ENCODE measurements at regions not wholly inside any gene's neighbourhood (a gene's known extent, or its start where the extent isn't known, plus 50 kb on each side); places are given as distances from the start of the nearest gene placed in this dataset.

DNA sequence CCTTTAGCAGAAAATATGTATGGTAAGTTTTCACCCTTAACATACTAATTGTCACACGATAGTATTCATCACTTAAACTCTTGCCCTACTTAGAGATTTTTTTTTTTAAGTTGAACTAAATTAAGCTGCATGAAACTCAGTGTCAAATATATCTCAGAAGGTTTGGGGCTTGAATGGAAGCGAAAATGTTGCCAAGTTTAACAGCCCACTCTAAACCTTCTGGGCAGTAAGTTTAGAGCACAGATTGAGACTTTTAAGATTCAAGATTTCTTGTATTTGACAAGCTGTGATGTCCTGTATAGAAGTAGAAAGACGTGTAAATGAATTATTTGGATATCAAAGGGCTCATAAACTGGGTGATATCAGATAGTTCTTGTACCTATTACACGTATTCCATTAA, 287.3 kb upstream of the FLRT2 start:
- Histone ChIP-seq H3K4me3 (no peak overlapping the region), H3K9me3 (ENCODE audit: low read depth, low read length) (no peaks in the 10 kb centered on the region), H3K27ac (no peak overlapping the region), H3K36me3 (ENCODE audit: insufficient read depth, low read length) (no peaks in the 10 kb centered on the region), H3K9ac (ENCODE audit: insufficient read length) (no peak overlapping the region)
- no peak for DNase-seq (ENCODE audit: low read depth, low spot score)
- TF ChIP-seq EZH2 (IDR thresholded peaks at IDR 0.05) (no peak), POLR2AphosphoS5 (IDR thresholded peaks at IDR 0.05; ENCODE audit: borderline replicate concordance, low read depth, low read length) (no peak), FOXP2 (optimal IDR thresholded peaks at IDR 0.05; ENCODE audit: control extremely low read depth, extremely low read length, insufficient read depth) (no peak)

DNA sequence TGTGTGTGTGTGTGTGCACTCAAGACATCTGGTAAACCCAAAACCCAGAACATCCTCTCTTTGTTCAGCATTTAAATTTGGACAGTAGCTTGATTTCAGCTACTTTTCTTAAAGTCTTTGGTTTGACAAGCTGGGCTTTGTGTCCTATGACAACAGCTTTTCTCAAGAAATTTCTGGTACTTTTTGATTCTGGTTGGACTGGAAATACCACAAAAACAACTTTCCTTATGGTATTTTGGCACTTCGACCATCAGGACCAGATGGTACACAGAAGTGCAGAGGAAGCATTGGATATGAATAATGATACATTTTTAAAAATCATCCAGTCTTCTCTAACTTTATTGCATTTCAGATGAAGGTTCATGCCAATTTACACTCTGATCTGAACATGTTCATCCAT, 286.6 kb upstream of the FLRT2 start:
- Histone ChIP-seq H3K4me3 (no peak overlapping the region), H3K36me3 (ENCODE audit: insufficient read depth, low read length) (no peaks in the 10 kb centered on the region), H3K9ac (ENCODE audit: insufficient read length) (no peak overlapping the region), H3K9me3 (ENCODE audit: low read depth, low read length) (no peaks in the 10 kb centered on the region), H3K27ac (no peak overlapping the region)
- DNase-seq (ENCODE audit: low read depth, low spot score): no peak
- TF ChIP-seq FOXP2 (optimal IDR thresholded peaks at IDR 0.05; ENCODE audit: control extremely low read depth, extremely low read length, insufficient read depth) (no peak), POLR2AphosphoS5 (IDR thresholded peaks at IDR 0.05; ENCODE audit: borderline replicate concordance, low read depth, low read length) (no peak), EZH2 (IDR thresholded peaks at IDR 0.05) (no peak)

DNA sequence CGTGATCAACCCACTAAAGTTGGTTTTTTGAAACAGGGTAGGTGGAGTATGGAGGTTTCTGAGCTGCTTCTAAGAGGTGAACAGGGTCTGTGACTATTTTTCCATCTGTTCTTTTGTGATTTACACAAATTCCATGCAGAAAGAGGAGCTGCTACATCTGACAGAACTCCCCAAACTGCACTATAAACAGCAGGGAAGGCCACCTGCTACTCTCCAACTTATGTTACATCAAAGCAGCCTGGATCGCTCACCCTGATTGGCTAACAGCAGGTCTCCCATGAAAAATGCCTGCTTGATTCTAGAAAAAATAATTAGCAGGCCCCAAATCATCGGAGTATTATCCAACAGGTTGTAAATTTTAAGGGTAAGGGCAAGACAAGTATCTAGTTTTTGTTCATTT, 282.9 kb upstream of the FLRT2 start:
- TF ChIP-seq EZH2 (IDR thresholded peaks at IDR 0.05) (no peak), POLR2AphosphoS5 (IDR thresholded peaks at IDR 0.05; ENCODE audit: borderline replicate concordance, low read depth, low read length) (no peak), FOXP2 (optimal IDR thresholded peaks at IDR 0.05; ENCODE audit: control extremely low read depth, extremely low read length, insufficient read depth) (no peak)
- Histone ChIP-seq H3K4me3 (no peak overlapping the region), H3K27ac (no peak overlapping the region), H3K9me3 (ENCODE audit: low read depth, low read length) (no peaks in the 10 kb centered on the region), H3K36me3 (ENCODE audit: insufficient read depth, low read length) (no peaks in the 10 kb centered on the region), H3K9ac (ENCODE audit: insufficient read length) (no peak overlapping the region)
- no peak for DNase-seq (ENCODE audit: low read depth, low spot score)

DNA sequence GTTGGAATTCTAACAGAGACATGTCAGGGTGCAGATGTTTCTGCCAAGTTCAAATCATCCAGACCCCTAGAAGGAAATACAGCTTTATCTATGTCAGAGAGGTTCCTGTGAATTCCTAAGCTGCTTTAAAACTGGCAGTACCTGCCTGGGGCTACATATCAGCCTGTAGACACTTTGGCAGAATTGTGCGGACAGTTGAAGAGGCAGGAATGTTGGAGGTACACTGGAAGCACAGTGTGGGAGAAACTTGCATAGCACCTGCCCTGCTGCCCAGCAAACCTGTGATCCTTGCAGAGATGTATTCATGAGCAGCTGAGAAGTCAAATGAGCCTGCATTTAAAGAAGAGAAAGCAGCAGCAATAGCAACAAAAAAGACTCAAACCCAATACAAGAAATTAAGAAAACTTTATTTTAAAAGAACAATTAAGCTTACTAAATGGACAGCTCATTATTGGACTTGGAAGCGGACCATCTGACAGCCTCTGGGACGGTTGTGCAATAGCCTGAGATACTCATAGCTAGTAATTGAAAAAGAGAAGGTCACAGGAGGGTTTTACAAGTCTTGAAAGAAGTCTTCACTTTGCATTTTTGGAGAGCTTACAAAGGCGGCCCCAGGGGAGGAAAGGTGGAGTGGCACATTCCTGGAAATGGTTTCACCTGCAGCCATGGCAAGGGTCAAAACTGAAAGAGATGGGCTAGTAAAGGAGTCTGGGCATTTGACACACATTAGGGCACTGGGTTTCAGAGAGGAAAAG, 280.9 kb upstream of the FLRT2 start:
- no peak for TF ChIP-seq FOXP2 (optimal IDR thresholded peaks at IDR 0.05; ENCODE audit: control extremely low read depth, extremely low read length, insufficient read depth)
- TF ChIP-seq EZH2 (IDR thresholded peaks at IDR 0.05): no peak
- TF ChIP-seq POLR2AphosphoS5 (IDR thresholded peaks at IDR 0.05; ENCODE audit: borderline replicate concordance, low read depth, low read length): no peak
- Histone ChIP-seq H3K9ac (ENCODE audit: insufficient read length) (no peak overlapping the region), H3K27ac (no peak overlapping the region), H3K36me3 (ENCODE audit: insufficient read depth, low read length) (no peaks in the 10 kb centered on the region), H3K4me3 (no peak overlapping the region), H3K9me3 (ENCODE audit: low read depth, low read length) (no peaks in the 10 kb centered on the region)
- no peak for DNase-seq (ENCODE audit: low read depth, low spot score)

DNA sequence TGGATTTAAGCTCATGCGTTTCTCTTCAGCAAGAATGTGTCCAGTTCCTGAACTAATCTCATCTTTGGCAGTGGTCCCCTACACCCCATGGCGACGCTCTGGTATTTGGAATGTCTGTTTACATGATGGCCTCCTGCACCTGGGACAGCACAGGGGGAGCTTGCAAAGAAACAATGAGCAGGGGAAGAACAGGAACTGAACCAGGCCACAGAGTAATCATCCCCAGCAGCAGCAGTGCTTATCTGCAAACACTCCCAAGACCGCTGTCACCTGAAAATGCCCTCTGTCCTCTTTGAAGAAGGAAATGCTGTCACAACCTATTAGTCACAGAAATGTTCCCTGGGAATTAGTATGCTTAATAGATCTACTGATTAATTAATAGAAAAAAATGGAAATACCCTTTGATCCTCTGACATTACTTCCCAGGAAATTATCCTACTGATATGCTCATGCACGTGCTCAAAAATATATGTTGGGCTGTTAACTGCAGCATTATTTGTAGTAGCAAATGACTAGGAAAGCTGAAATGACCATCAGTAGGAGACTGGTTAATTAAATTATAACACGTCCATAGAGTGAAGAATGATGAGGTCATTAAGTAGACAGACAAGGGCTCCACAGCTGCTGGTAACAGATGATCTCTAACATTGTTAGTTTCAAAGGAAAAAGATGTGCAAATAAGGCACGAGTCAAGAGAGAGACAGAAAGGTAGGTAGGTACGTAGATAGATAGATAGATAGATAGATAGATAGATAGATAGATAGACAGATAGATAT, 279.3 kb upstream of the FLRT2 start:
- Histone ChIP-seq H3K9ac (ENCODE audit: insufficient read length) (no peak overlapping the region), H3K36me3 (ENCODE audit: insufficient read depth, low read length) (no peaks in the 10 kb centered on the region), H3K9me3 (ENCODE audit: low read depth, low read length) (no peaks in the 10 kb centered on the region), H3K4me3 (no peak overlapping the region), H3K27ac (no peak overlapping the region)
- no peak for DNase-seq (ENCODE audit: low read depth, low spot score)
- TF ChIP-seq POLR2AphosphoS5 (IDR thresholded peaks at IDR 0.05; ENCODE audit: borderline replicate concordance, low read depth, low read length) (no peak), FOXP2 (optimal IDR thresholded peaks at IDR 0.05; ENCODE audit: control extremely low read depth, extremely low read length, insufficient read depth) (no peak), EZH2 (IDR thresholded peaks at IDR 0.05) (no peak)

DNA sequence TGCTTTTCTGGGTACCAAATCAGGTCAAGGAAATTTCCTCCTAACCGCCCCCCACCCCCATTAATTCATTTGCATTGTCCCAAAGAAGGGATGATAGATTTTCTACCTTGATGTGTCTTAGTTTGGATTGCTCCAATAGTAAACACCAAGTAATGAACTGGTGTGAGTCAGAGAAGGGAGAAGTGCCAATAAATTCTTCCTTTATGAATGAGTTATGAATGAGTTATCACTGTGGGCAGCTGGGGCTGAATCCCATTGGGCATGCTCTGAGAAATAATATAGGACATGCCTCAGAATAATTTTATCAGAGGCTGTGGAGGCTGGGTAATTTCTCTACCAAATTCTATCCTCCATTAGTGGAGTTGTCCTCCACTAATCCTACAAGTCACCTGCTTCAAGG, 277.9 kb upstream of the FLRT2 start:
- no peak for DNase-seq (ENCODE audit: low read depth, low spot score)

DNA sequence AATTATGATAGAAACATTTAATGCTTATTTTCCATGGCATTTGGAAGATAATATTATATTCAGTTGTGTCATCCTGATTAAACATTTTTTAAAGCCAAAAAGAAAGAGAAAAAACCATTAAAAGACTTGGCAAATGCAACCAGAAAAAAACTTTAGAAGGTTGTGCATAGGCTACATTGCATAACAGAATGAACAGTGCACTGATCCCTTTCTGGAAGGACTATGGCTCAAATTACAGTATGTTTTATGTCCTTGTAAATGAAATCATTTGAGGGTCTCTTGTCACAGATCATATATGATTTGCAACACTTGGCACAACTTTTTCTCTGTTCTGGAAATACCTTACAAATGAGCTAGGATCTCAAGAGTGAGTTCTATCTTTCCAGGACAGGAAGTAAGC, 275.2 kb upstream of the FLRT2 start:
- Histone ChIP-seq H3K27ac (no peak overlapping the region), H3K9me3 (ENCODE audit: low read depth, low read length) (no peaks in the 10 kb centered on the region), H3K9ac (ENCODE audit: insufficient read length) (no peak overlapping the region), H3K4me3 (no peak overlapping the region), H3K36me3 (ENCODE audit: insufficient read depth, low read length) (no peaks in the 10 kb centered on the region)
- TF ChIP-seq EZH2 (IDR thresholded peaks at IDR 0.05) (no peak), FOXP2 (optimal IDR thresholded peaks at IDR 0.05; ENCODE audit: control extremely low read depth, extremely low read length, insufficient read depth) (no peak), POLR2AphosphoS5 (IDR thresholded peaks at IDR 0.05; ENCODE audit: borderline replicate concordance, low read depth, low read length) (no peak; the same call in 1 of the 2 replicates)
- DNase-seq (ENCODE audit: low read depth, low spot score): peak; percentile 18

More for the DNA sequence above, 277.9 kb upstream of the FLRT2 start:
- Histone ChIP-seq H3K36me3 (ENCODE audit: insufficient read depth, low read length) (no peaks in the 10 kb centered on the region), H3K9me3 (ENCODE audit: low read depth, low read length) (no peaks in the 10 kb centered on the region), H3K4me3 (no peak overlapping the region), H3K9ac (ENCODE audit: insufficient read length) (no peak overlapping the region), H3K27ac (no peak overlapping the region)
- no peak for TF ChIP-seq POLR2AphosphoS5 (IDR thresholded peaks at IDR 0.05; ENCODE audit: borderline replicate concordance, low read depth, low read length)
- no peak for TF ChIP-seq FOXP2 (optimal IDR thresholded peaks at IDR 0.05; ENCODE audit: control extremely low read depth, extremely low read length, insufficient read depth)
- TF ChIP-seq EZH2 (IDR thresholded peaks at IDR 0.05): no peak

DNA sequence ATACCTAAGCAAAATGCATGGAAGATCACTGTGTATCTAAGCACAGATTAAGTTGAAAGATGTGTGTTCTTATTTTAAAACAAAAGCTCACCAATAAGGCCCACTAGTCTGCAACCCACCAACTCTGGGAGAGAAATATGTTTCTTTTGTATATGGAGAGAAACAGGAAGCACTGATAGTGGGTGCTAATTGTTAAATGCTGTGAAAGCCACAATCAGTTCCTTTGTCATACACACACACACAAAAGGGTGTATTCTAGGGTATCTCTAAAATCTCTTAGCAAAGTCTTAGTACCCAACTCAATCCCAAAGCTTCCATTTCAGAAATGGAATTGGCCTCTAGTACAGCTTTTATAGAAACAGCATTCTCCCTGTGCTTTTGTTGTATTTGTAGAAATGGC, 272.7 kb upstream of the FLRT2 start:
- H3K9ac ChIP-seq (ENCODE audit: insufficient read length): no peak overlapping the region
- H3K36me3 ChIP-seq (ENCODE audit: insufficient read depth, low read length): no peaks in the 10 kb centered on the region
- TF ChIP-seq FOXP2 (optimal IDR thresholded peaks at IDR 0.05; ENCODE audit: control extremely low read depth, extremely low read length, insufficient read depth) (no peak), POLR2AphosphoS5 (IDR thresholded peaks at IDR 0.05; ENCODE audit: borderline replicate concordance, low read depth, low read length) (no peak), EZH2 (IDR thresholded peaks at IDR 0.05) (no peak)
- H3K9me3 ChIP-seq (ENCODE audit: low read depth, low read length): no peaks in the 10 kb centered on the region
- H3K4me3 ChIP-seq: no peak overlapping the region
- no peak for DNase-seq (ENCODE audit: low read depth, low spot score)
- no peak overlapping the region for H3K27ac ChIP-seq
